ENCODE measurements at regions not wholly inside any gene's neighbourhood (a gene's known extent, or its start where the extent isn't known, plus 50 kb on each side); places are given as distances from the start of the nearest gene placed in this dataset.
"Not testable (repeated sequence)": the region's sequence is repeated elsewhere in the genome, so short reads cannot be mapped to it uniquely, and the experiment has no call there.

GRCh38 chr9:67708109-67708508 is 150.6 kb upstream of the ANKRD20A1 start:
- not testable (repeated sequence) for DNase-seq (ENCODE audit: low read depth)

GRCh38 chr9:67711429-67711828 is 147.3 kb upstream of the ANKRD20A1 start:
- not testable (repeated sequence) for DNase-seq (ENCODE audit: low read depth)

- DNase-seq (ENCODE audit: low read depth): not testable (repeated sequence)
These were observed 146.8 kb upstream of the ANKRD20A1 start for GRCh38 chr9:67711931-67712330.

GRCh38 chr9:67712956-67713355 is 145.8 kb upstream of the ANKRD20A1 start:
- not testable (repeated sequence) for DNase-seq (ENCODE audit: low read depth)

- peak; percentile 45 for DNase-seq (ENCODE audit: low read depth)
These were observed 140.8 kb upstream of the ANKRD20A1 start for GRCh38 chr9:67717830-67718388.

GRCh38 chr9:67720491-67720890 is 138.2 kb upstream of the ANKRD20A1 start:
- not testable (repeated sequence) for DNase-seq (ENCODE audit: low read depth)

- DNase-seq (ENCODE audit: low read depth): not testable (repeated sequence)
These were observed 136.2 kb upstream of the ANKRD20A1 start for GRCh38 chr9:67722460-67723090.

GRCh38 chr9:67723185-67723584 is 135.5 kb upstream of the ANKRD20A1 start:
- DNase-seq (ENCODE audit: low read depth): not testable (repeated sequence)

GRCh38 chr9:67724885-67725284 is 133.8 kb upstream of the ANKRD20A1 start:
- DNase-seq (ENCODE audit: low read depth): peak; percentile 21

GRCh38 chr9:67726213-67726988 is 132.3 kb upstream of the ANKRD20A1 start:
- not testable (repeated sequence) for DNase-seq (ENCODE audit: low read depth)

GRCh38 chr9:67763133-67763532 is 95.6 kb upstream of the ANKRD20A1 start:
- DNase-seq (ENCODE audit: low read depth): not testable (repeated sequence)

GRCh38 chr9:67771807-67772206 is 86.9 kb upstream of the ANKRD20A1 start:
- not testable (repeated sequence) for DNase-seq (ENCODE audit: low read depth)

- DNase-seq (ENCODE audit: low read depth): not testable (repeated sequence)
These were observed 58.6 kb upstream of the ANKRD20A1 start for GRCh38 chr9:67800170-67800569.

All from activated T-cell treated with anti-CD3 and anti-CD28 coated beads for 1 hour (primary cell).